Stomach (tissue), 8 donors: ENCODE measurements at regions not wholly inside any gene's neighbourhood (a gene's known extent, or its start where the extent isn't known, plus 50 kb on each side); places are given as distances from the start of the nearest gene placed in this dataset.

Source experiments
- DNase-seq, 2 donors: peaks; one replicate each; pipeline versions ENCODE4 v3.0.0 to v3.0.0-alpha.2; 2013 to 2019
- H3K27ac ChIP-seq, 5 donors: fragments of 200-600 bp in 4 of 5; sonication (generic) in 4 of 5; one replicate each; pipeline ENCODE4 v1.5.1; 2013 to 2019; ENCODE audit warnings: mild to moderate bottlenecking in 1 of 5, moderate library complexity in 1 of 5
- H3K27me3 ChIP-seq, 3 donors: fragments of 200-600 bp; sonication (generic); one replicate each; pipeline ENCODE4 v1.5.1; 2017 to 2019; ENCODE audit warnings: mixed run types in 1 of 3
- H3K36me3 ChIP-seq, 4 donors: fragments of 200-600 bp; sonication (generic); 1 replicate in 3 of 4; 2 replicates in 1 of 4; pipeline ENCODE4 v1.5.1; 2016 to 2019
- H3K4me1 ChIP-seq, 4 donors: fragments of 200-600 bp; sonication (generic); one replicate each; pipeline ENCODE4 v1.5.1; 2016 to 2019
- H3K4me3 ChIP-seq, 4 donors: fragments of 200-600 bp; sonication (generic) in 3 of 4; one replicate each; pipeline ENCODE4 v1.5.1; 2016 to 2019; ENCODE audit warnings: mild to moderate bottlenecking in 1 of 4
- H3K9me3 ChIP-seq, 4 donors: fragments of 200-600 bp; sonication (generic); one replicate each; pipeline ENCODE4 v1.5.1; 2016 to 2019
- EP300 ChIP-seq: sonication (generic); formaldehyde crosslinking; IDR thresholded peaks from one replicate; pipeline ENCODE4 v1.6.1; 2017; ENCODE audit warnings: antibody characterized with exemption
- POLR2A ChIP-seq, 4 donors: fragments of 450-650 bp; IDR thresholded peaks; one replicate each; pipeline ENCODE4 v1.6.1; 2016; ENCODE audit warnings: antibody characterized with exemption in 4 of 4, control low read depth in 2 of 4, mild to moderate bottlenecking in 1 of 4, moderate library complexity in 1 of 4
- POLR2AphosphoS5 ChIP-seq, 3 donors: sonication (generic); formaldehyde crosslinking; IDR thresholded peaks; one replicate each; pipeline ENCODE4 v1.6.1; 2016; ENCODE audit warnings: antibody characterized with exemption in 3 of 3
- WGBS, 5 donors: extraction: QIAGEN DNeasy Blood & Tissue Kit in 3 of 5; methylation state at CpG; one replicate each; pipeline versions ENCODE4 v1.1.5 to v1.1.7; 2013 to 2018; 5-methylcytosine and 5-hydroxymethylcytosine counted together
- intact Hi-C: fragments of 100-400 bp; cut with DNase I; formaldehyde crosslinking; loops from one replicate; pipeline ENCODE4 v1.15.1; 2023; ENCODE audit warnings: low total_unique reads
- TF ChIP-seq, protein P1 (sequence below), 7 experiments: fragments of 450-650 bp in 4 of 7; fragments of 200-600 bp in 3 of 7; sonication (generic) in 3 of 7; IDR thresholded peaks; one replicate each; pipeline ENCODE4 v1.5.1; 2016 to 2019; ENCODE audit warnings: antibody characterized with exemption in 7 of 7, control low read depth in 2 of 7, mild to moderate bottlenecking in 1 of 7
- donor health status: healthy with polysubstance abuse.
- donor health status: Bipolar disorder and iron deficiency.
- donor health status: healthy.

DNA sequence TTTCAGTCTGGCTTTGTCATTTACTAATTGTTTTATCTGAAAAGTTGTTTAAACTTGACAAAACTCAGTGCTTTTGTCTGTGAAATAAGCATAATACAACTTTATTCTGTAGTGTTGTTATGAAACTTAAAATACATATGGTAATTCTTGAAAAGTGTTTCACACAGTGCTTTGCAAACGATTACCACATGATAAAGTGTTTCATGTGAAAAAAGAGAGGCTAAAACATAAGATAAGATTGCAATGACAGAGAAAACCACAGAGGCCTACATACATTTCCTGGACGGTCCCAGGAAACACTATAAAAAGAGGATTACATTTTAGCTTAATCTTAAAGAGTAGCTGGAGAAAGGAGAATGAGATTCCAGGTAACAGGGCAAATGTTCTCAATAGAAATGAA, 1934.6 kb upstream of the LRRTM1 start:
- H3K4me1 ChIP-seq: peaks cover 0 to 4% (median 0%) of the 10 kb centered on the region in 4 donors
- no peak for DNase-seq
- TF ChIP-seq POLR2AphosphoS5 (IDR thresholded peaks at IDR 0.05) (no peak), POLR2A (IDR thresholded peaks at IDR 0.05) (no peak), EP300 (no peak)
- TF ChIP-seq, protein P1, sequence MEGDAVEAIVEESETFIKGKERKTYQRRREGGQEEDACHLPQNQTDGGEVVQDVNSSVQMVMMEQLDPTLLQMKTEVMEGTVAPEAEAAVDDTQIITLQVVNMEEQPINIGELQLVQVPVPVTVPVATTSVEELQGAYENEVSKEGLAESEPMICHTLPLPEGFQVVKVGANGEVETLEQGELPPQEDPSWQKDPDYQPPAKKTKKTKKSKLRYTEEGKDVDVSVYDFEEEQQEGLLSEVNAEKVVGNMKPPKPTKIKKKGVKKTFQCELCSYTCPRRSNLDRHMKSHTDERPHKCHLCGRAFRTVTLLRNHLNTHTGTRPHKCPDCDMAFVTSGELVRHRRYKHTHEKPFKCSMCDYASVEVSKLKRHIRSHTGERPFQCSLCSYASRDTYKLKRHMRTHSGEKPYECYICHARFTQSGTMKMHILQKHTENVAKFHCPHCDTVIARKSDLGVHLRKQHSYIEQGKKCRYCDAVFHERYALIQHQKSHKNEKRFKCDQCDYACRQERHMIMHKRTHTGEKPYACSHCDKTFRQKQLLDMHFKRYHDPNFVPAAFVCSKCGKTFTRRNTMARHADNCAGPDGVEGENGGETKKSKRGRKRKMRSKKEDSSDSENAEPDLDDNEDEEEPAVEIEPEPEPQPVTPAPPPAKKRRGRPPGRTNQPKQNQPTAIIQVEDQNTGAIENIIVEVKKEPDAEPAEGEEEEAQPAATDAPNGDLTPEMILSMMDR (IDR thresholded peaks at IDR 0.05): no peak
- no peaks in the 10 kb centered on the region for H3K27me3 ChIP-seq
- intact Hi-C loops: no loop called here
- H3K36me3 ChIP-seq: no peaks in the 10 kb centered on the region
- peaks cover 0 to 6% (median 2%) of the 10 kb centered on the region in 4 donors for H3K9me3 ChIP-seq
- no peak overlapping the region for H3K27ac ChIP-seq
- no peak overlapping the region for H3K4me3 ChIP-seq
- WGBS, 5 donors: 18 to 35% (median 29%) methylated on average over 2 of the region's 2 CpGs

DNA sequence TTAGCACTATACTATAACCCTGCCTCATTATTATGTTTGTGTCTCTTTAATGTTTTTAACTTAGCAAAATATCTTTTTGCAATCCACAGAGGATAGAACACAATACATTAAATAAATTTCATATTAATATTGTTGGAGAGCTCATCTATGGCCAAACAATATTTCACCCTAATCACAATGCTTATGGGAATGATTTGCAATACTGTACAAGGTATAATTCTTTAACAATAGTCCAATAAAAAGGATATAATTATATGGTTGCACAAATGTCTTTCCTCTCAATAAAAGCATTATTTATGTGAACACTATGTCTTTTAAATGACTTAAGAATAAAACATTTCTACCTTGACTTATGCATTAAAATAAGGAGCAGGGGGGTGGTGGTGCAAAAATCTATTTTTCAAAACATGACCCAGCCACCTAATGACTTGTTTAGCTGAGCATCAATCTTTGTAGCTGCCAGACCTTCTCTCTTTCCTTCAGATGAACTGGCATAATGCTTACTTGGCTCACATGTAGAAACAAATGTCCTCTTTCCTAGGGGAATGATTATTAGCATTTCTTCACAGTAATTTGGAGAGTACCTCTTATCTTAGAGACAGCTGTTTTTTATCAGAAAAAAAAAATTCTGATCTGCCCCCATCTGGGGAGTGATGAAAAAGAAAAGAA, 1933.6 kb upstream of the LRRTM1 start:
- no peaks in the 10 kb centered on the region for H3K36me3 ChIP-seq
- no peak overlapping the region for H3K27ac ChIP-seq
- peaks cover 0 to 4% (median 0%) of the 10 kb centered on the region in 4 donors for H3K4me1 ChIP-seq
- H3K4me3 ChIP-seq: no peak overlapping the region
- H3K27me3 ChIP-seq: no peaks in the 10 kb centered on the region
- H3K9me3 ChIP-seq: peaks cover 0 to 6% (median 2%) of the 10 kb centered on the region in 4 donors
- intact Hi-C loops: no loop called here
- TF ChIP-seq POLR2A (IDR thresholded peaks at IDR 0.05) (no peak), POLR2AphosphoS5 (IDR thresholded peaks at IDR 0.05) (no peak), EP300 (no peak)
- TF ChIP-seq, protein P1 (IDR thresholded peaks at IDR 0.05): no peak
- DNase-seq: no peak

DNA sequence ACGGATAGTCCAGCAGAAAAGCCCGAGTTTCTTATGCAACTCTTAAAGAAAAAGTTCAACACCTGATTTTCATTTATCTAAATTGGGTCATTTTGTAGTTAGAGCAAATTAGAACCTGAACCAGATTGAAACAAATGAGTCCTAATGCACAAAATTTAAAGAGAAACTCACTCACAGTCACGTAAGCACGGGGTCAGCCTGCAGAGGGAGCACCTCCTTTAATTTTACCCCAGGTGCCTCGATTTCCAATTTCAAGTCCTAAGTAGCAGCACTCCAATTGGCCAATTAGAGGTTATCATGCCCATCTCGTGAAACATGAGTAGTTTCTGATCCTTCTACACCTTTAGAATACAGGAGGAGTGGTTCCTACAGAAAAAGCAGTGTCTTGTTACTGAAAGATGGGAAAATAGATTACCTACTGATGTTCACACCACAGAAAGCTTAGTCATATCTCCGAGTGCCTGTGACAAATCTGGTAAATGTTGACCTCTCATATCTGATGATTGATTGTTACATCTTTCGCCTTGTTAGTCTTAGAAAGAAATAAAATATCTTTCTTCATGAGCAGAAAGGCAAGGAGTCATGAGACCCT, 1929.8 kb upstream of the LRRTM1 start:
- intact Hi-C loops: no loop called here
- DNase-seq: no peak
- Histone ChIP-seq H3K9me3 (no peaks in the 10 kb centered on the region), H3K27me3 (no peaks in the 10 kb centered on the region), H3K4me1 (peaks cover 0 to 4% (median 0%) of the 10 kb centered on the region in 4 donors), H3K36me3 (no peaks in the 10 kb centered on the region), H3K27ac (no peak overlapping the region), H3K4me3 (no peak overlapping the region)
- TF ChIP-seq, protein P1 (IDR thresholded peaks at IDR 0.05): no peak
- TF ChIP-seq EP300 (no peak), POLR2A (IDR thresholded peaks at IDR 0.05) (no peak), POLR2AphosphoS5 (IDR thresholded peaks at IDR 0.05) (no peak)
- 82 to 88% (median 85%) methylated on average over 8 of the region's 8 CpGs for WGBS, 5 donors

DNA sequence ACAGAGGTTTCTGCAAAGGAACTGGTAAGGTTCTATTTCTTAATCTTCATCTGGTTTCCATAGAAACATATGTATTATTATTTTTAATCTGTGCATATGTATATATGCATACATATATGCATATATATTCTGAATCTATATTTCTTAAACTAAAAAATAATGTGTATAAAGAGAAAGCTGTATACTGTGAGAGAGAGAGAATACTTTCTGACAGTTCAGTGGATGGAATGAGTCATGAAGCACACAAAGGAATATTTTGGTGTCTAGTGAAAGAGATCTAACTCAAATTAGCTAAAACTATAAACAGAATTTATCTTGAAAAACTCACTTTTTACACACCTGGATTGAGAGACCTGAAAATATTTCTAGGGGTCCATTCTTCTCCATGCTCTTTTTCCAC, 1929.3 kb upstream of the LRRTM1 start:
- Histone ChIP-seq H3K27ac (no peak overlapping the region), H3K4me1 (peaks cover 0 to 4% (median 0%) of the 10 kb centered on the region in 4 donors), H3K9me3 (no peaks in the 10 kb centered on the region), H3K4me3 (no peak overlapping the region), H3K27me3 (no peaks in the 10 kb centered on the region), H3K36me3 (no peaks in the 10 kb centered on the region)
- DNase-seq: no peak
- intact Hi-C loops: no loop called here
- TF ChIP-seq POLR2AphosphoS5 (IDR thresholded peaks at IDR 0.05) (no peak), EP300 (no peak), POLR2A (IDR thresholded peaks at IDR 0.05) (no peak)
- TF ChIP-seq, protein P1 (IDR thresholded peaks at IDR 0.05): no peak
